ENCODE measurements at regions not wholly inside any gene's neighbourhood (a gene's known extent, or its start where the extent isn't known, plus 50 kb on each side); places are given as distances from the start of the nearest gene placed in this dataset.

- DNase-seq (ENCODE audit: low spot score): no peak
- 11% methylated on average over 1 of the region's 1 CpG for WGBS
- no peak for TF ChIP-seq POLR2A (IDR thresholded peaks at IDR 0.05)
- H3K36me3 ChIP-seq: no peaks in the 10 kb centered on the region
- intact Hi-C loops (cut with DNase I): no loop called here
- H3K4me3 ChIP-seq: no peak overlapping the region
- no peaks in the 10 kb centered on the region for H3K27me3 ChIP-seq (replicated peaks; ENCODE audit: insufficient read depth)
- H3K27ac ChIP-seq: no peak overlapping the region
- no peaks in the 10 kb centered on the region for H3K4me1 ChIP-seq (replicated peaks)
- no peaks in the 10 kb centered on the region for H3K9me3 ChIP-seq
These were observed 853.9 kb downstream of the LRRTM4 start for GRCh38 chr2:76668279-76668678.

- Histone ChIP-seq H3K27ac (no peak overlapping the region), H3K36me3 (no peaks in the 10 kb centered on the region), H3K4me3 (no peak overlapping the region), H3K27me3 (replicated peaks; ENCODE audit: insufficient read depth) (no peaks in the 10 kb centered on the region), H3K4me1 (replicated peaks) (no peaks in the 10 kb centered on the region), H3K9me3 (no peaks in the 10 kb centered on the region)
- 31% methylated on average over 8 of the region's 8 CpGs for WGBS
- TF ChIP-seq POLR2A (IDR thresholded peaks at IDR 0.05) (no peak), POLR2AphosphoS5 (IDR thresholded peaks at IDR 0.05) (no peak)
- TF ChIP-seq, protein P1, sequence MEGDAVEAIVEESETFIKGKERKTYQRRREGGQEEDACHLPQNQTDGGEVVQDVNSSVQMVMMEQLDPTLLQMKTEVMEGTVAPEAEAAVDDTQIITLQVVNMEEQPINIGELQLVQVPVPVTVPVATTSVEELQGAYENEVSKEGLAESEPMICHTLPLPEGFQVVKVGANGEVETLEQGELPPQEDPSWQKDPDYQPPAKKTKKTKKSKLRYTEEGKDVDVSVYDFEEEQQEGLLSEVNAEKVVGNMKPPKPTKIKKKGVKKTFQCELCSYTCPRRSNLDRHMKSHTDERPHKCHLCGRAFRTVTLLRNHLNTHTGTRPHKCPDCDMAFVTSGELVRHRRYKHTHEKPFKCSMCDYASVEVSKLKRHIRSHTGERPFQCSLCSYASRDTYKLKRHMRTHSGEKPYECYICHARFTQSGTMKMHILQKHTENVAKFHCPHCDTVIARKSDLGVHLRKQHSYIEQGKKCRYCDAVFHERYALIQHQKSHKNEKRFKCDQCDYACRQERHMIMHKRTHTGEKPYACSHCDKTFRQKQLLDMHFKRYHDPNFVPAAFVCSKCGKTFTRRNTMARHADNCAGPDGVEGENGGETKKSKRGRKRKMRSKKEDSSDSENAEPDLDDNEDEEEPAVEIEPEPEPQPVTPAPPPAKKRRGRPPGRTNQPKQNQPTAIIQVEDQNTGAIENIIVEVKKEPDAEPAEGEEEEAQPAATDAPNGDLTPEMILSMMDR (IDR thresholded peaks at IDR 0.05): no peak
- intact Hi-C loops (cut with DNase I): no loop called here
- DNase-seq (ENCODE audit: low spot score): no peak
These were observed 854.3 kb downstream of the LRRTM4 start for GRCh38 chr2:76667821-76668271.

DNA sequence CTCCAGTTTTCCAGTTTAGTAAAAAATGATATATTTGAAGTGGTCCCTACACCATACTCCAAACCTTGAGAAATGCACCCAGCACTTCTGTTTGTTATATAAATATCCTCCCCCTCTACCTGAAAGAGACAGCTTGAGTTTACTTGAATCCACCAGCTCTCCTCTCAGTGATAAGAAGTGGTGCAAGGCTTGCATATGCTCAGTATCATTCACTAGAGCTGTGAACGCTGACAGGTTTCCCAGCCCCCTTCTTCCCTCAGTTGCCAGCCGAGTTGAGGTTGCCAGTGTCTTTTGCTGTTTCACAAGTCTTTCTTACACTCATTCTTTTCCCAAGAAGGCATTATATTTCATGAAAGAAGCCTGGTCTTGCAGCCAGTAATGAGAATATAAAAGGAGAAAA lies 880.0 kb downstream of the LRRTM4 start:
- no peaks in the 10 kb centered on the region for H3K36me3 ChIP-seq
- 42% methylated on average over 2 of the region's 2 CpGs for WGBS
- TF ChIP-seq POLR2AphosphoS5 (IDR thresholded peaks at IDR 0.05) (no peak), POLR2A (IDR thresholded peaks at IDR 0.05) (no peak)
- TF ChIP-seq, protein P1 (IDR thresholded peaks at IDR 0.05): no peak

DNA sequence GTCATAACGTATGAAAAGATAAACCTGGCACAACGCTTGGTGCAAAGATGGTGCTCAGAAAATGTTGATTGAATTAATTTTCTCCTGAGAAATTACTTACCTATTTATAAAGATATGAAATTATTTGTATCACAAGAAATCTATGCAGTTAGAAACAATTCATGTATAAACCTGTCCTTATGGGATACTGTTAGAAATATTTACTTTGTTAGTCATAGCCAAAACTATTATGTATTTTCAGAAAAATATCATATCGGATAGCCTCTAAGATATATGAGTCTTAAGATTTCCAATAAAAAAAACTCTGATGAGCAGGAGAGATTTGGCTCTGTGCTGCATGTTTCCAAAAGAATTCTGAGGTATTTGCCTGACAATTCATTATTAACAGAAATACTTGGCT lies 880.7 kb downstream of the LRRTM4 start:
- Histone ChIP-seq H3K36me3 (no peaks in the 10 kb centered on the region), H3K9me3 (no peaks in the 10 kb centered on the region), H3K27ac (no peak overlapping the region), H3K4me1 (replicated peaks) (no peaks in the 10 kb centered on the region), H3K4me3 (no peak overlapping the region), H3K27me3 (replicated peaks; ENCODE audit: insufficient read depth) (no peaks in the 10 kb centered on the region)
- DNase-seq (ENCODE audit: low spot score): no peak
- no peak for TF ChIP-seq POLR2A (IDR thresholded peaks at IDR 0.05)
- TF ChIP-seq, protein P1 (IDR thresholded peaks at IDR 0.05): no peak
- no peak for TF ChIP-seq POLR2AphosphoS5 (IDR thresholded peaks at IDR 0.05)
- 71% methylated on average over 3 of the region's 3 CpGs for WGBS
- intact Hi-C loops (cut with DNase I): no loop called here

More for the DNA sequence above, 880.0 kb downstream of the LRRTM4 start:
- no peaks in the 10 kb centered on the region for H3K27me3 ChIP-seq (replicated peaks; ENCODE audit: insufficient read depth)
- no peak for DNase-seq (ENCODE audit: low spot score)
- H3K27ac ChIP-seq: no peak overlapping the region
- H3K4me1 ChIP-seq (replicated peaks): no peaks in the 10 kb centered on the region
- no peaks in the 10 kb centered on the region for H3K9me3 ChIP-seq
- no peak overlapping the region for H3K4me3 ChIP-seq
- intact Hi-C loops (cut with DNase I): no loop called here

DNA sequence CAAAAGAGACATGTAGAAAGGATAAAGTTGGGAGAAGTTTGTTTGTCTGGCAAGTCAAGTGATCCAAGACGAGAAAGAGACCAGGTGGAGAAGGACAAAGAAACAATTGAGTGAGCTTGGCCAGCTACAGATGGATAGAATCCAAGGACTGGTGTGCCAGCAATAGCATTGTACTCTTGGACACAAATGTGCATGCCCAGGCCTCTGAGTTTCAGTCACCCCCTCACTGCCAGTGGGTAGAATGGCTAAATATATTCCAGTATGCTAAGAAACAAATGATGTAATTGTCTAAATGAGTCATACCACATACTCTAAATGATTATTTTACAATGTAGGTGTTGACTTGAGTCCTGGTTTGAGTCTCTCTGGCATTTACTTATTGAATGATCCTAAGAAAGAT lies 881.3 kb downstream of the LRRTM4 start:
- H3K4me3 ChIP-seq: no peak overlapping the region
- WGBS: 19% methylated on average over 1 of the region's 1 CpG
- no peak for TF ChIP-seq POLR2A (IDR thresholded peaks at IDR 0.05)
- peak; percentile 8 for DNase-seq (ENCODE audit: low spot score)
- intact Hi-C loops (cut with DNase I): no loop called here
- no peaks in the 10 kb centered on the region for H3K4me1 ChIP-seq (replicated peaks)
- no peaks in the 10 kb centered on the region for H3K36me3 ChIP-seq
- no peaks in the 10 kb centered on the region for H3K27me3 ChIP-seq (replicated peaks; ENCODE audit: insufficient read depth)
- no peak overlapping the region for H3K27ac ChIP-seq
- H3K9me3 ChIP-seq: no peaks in the 10 kb centered on the region

DNA sequence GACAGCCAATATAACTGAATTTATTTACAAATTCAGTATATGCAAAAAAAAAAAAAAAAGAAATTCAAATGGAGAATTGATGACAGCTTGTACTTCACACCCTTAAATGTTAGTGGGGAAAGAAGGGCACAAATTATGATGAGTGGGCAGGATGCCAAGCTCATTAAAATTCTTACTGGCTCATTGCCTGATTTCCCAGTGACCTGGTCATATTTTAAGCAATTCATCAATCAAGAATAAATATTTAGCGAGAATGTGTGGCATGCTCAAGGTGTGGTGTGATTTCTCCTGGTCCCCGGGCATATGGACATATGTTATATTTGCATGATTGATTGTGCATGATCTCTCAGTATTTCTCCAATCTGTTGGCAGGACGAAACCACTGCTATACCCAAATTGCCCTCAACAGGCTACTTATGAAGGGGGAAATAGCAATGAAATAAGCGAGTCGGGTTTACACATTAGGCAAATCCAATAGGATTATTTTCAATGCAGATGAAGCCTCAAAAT lies 883.0 kb downstream of the LRRTM4 start:
- Histone ChIP-seq H3K4me1 (replicated peaks) (no peaks in the 10 kb centered on the region), H3K9me3 (no peaks in the 10 kb centered on the region), H3K36me3 (no peaks in the 10 kb centered on the region), H3K27ac (no peak overlapping the region), H3K27me3 (replicated peaks; ENCODE audit: insufficient read depth) (no peaks in the 10 kb centered on the region), H3K4me3 (no peak overlapping the region)
- TF ChIP-seq POLR2AphosphoS5 (IDR thresholded peaks at IDR 0.05) (no peak), POLR2A (IDR thresholded peaks at IDR 0.05) (no peak)
- TF ChIP-seq, protein P1 (IDR thresholded peaks at IDR 0.05): no peak
- intact Hi-C loops (cut with DNase I): no loop called here
- no peak for DNase-seq (ENCODE audit: low spot score)
- WGBS: 88% methylated on average over 5 of the region's 5 CpGs
